GM19035 (cell line): ENCODE measurements at regions not wholly inside any gene's neighbourhood (a gene's known extent, or its start where the extent isn't known, plus 50 kb on each side); places are given as distances from the start of the nearest gene placed in this dataset.
"Not testable (repeated sequence)": the region's sequence is repeated elsewhere in the genome, so short reads cannot be mapped to it uniquely, and the experiment has no call there.

Source experiments
- ATAC-seq: cut with Tn5 transposase; IDR thresholded peaks from one replicate; pipeline ENCODE4 v1.9.1; 2021; ENCODE audit not compliant: unreplicated experiment

- ATAC-seq: no peak
Measured at GRCh38 chr16:61014869-61015268, 1021.4 kb downstream of the CDH8 start.

GRCh38 chr16:61007694-61008093 lies 1028.5 kb downstream of the CDH8 start:
- ATAC-seq: no peak

GRCh38 chr16:61005952-61006351 lies 1030.3 kb downstream of the CDH8 start:
- ATAC-seq: no peak

- ATAC-seq: no peak
Measured at GRCh38 chr16:61002479-61003204, 1033.6 kb downstream of the CDH8 start.

GRCh38 chr16:60991886-60992285 lies 1044.4 kb downstream of the CDH8 start:
- no peak for ATAC-seq

GRCh38 chr16:60989592-60989991 lies 1046.6 kb downstream of the CDH8 start:
- no peak for ATAC-seq

GRCh38 chr16:60979119-60979518 lies 1057.1 kb downstream of the CDH8 start:
- no peak for ATAC-seq

- ATAC-seq: no peak
Measured at GRCh38 chr16:60949800-60950199, 1086.4 kb downstream of the CDH8 start.

GRCh38 chr16:60945225-60945624 lies 1091.0 kb downstream of the CDH8 start:
- ATAC-seq: no peak

GRCh38 chr16:60936189-60936588 lies 1100.0 kb downstream of the CDH8 start:
- ATAC-seq: not testable (repeated sequence)

GRCh38 chr16:60932600-60932999 lies 1103.6 kb downstream of the CDH8 start:
- ATAC-seq: no peak

- ATAC-seq: no peak
Measured at GRCh38 chr16:60930291-60930690, 1105.9 kb downstream of the CDH8 start.

- ATAC-seq: no peak
Measured at GRCh38 chr16:60922920-60923319, 1113.3 kb downstream of the CDH8 start.

- ATAC-seq: no peak
Measured at GRCh38 chr16:60914334-60914733, 1121.9 kb downstream of the CDH8 start.

- ATAC-seq: no peak
Measured at GRCh38 chr16:60907645-60908044, 1128.6 kb downstream of the CDH8 start.

GRCh38 chr16:60905811-60906210 lies 1130.4 kb downstream of the CDH8 start:
- ATAC-seq: no peak

- no peak for ATAC-seq
Measured at GRCh38 chr16:60902114-60902513, 1134.1 kb downstream of the CDH8 start.

- no peak for ATAC-seq
Measured at GRCh38 chr16:60882816-60883215, 1153.4 kb downstream of the CDH8 start.

GRCh38 chr16:60852635-60853034 lies 1183.6 kb downstream of the CDH8 start:
- ATAC-seq: no peak

- ATAC-seq: no peak
Measured at GRCh38 chr16:60821661-60822060, 1214.6 kb downstream of the CDH8 start.

GRCh38 chr16:60820361-60820760 lies 1215.9 kb downstream of the CDH8 start:
- no peak for ATAC-seq

- no peak for ATAC-seq
Measured at GRCh38 chr16:60818465-60818864, 1217.8 kb downstream of the CDH8 start.

- ATAC-seq: no peak
Measured at GRCh38 chr16:60816461-60816860, 1219.8 kb downstream of the CDH8 start.
